Liver (tissue), 9 donors: ENCODE measurements at regions not wholly inside any gene's neighbourhood (a gene's known extent, or its start where the extent isn't known, plus 50 kb on each side); places are given as distances from the start of the nearest gene placed in this dataset. TPM values are rescaled to one million over a fixed set of nuclear protein-coding genes. Genes with fewer than 3 reads are reported as not detected.

Source experiments
- DNase-seq: peaks from one replicate; pipeline ENCODE4 v3.0.0-alpha.2; 2017; ENCODE audit warnings: low spot score
- H3K27ac ChIP-seq, 2 donors: one replicate each; pipeline ENCODE4 v1.7.0; 2013; ENCODE audit warnings: inconsistent platforms in 2 of 2, low read length in 2 of 2, control low read depth in 1 of 2, low read depth in 1 of 2, mild to moderate bottlenecking in 1 of 2
- H3K27me3 ChIP-seq, 4 donors: one replicate each; pipeline versions ENCODE4 v1.6.1 to v1.7.0; 2013; ENCODE audit warnings: low read length in 3 of 4, inconsistent platforms in 1 of 4, mild to moderate bottlenecking in 1 of 4, moderate library complexity in 1 of 4; ENCODE audit not compliant: control insufficient read depth in 4 of 4, insufficient read depth in 4 of 4
- H3K36me3 ChIP-seq, 4 donors: one replicate each; pipeline versions ENCODE4 v1.6.1 to v1.7.0; 2013; ENCODE audit warnings: low read length in 3 of 4, mild to moderate bottlenecking in 3 of 4, low read depth in 1 of 4, moderate library complexity in 1 of 4; ENCODE audit not compliant: control insufficient read depth in 4 of 4, insufficient read depth in 3 of 4
- H3K4me1 ChIP-seq, 4 donors: one replicate each; pipeline versions ENCODE4 v1.6.1 to v1.7.0; 2013; ENCODE audit warnings: low read length in 3 of 4, mild to moderate bottlenecking in 3 of 4, moderate library complexity in 1 of 4; ENCODE audit not compliant: control insufficient read depth in 4 of 4, insufficient read depth in 4 of 4
- H3K4me3 ChIP-seq, 3 donors: one replicate each; pipeline versions ENCODE4 v1.6.1 to v1.7.0; 2013; ENCODE audit warnings: low read length in 3 of 3, control low read depth in 1 of 3, low read depth in 1 of 3, mild to moderate bottlenecking in 1 of 3
- H3K9ac ChIP-seq, 2 donors: one replicate each; pipeline ENCODE4 v1.7.0; 2013; ENCODE audit warnings: low read length in 2 of 2, mild to moderate bottlenecking in 2 of 2, moderate library complexity in 2 of 2, control low read depth in 1 of 2, low read depth in 1 of 2
- H3K9me3 ChIP-seq, 4 donors: one replicate each; pipeline versions ENCODE4 v1.6.1 to v1.7.0; 2013; ENCODE audit warnings: low read length in 3 of 4; ENCODE audit not compliant: control insufficient read depth in 4 of 4
- CTCF ChIP-seq: fragments of 150-350 bp; IDR thresholded peaks from 2 replicates; pipeline ENCODE4 v1.5.1; 2017; ENCODE audit warnings: improper control_type of control experiment, low read depth, low read length; ENCODE audit not compliant: missing input control
- EGR1 ChIP-seq, 2 donors: IDR thresholded peaks; 2 replicates each; pipeline ENCODE4 v1.6.1; 2016 to 2018; ENCODE audit warnings: antibody characterized with exemption in 2 of 2, low read depth in 2 of 2
- FOXA1 ChIP-seq: IDR thresholded peaks from 2 replicates; pipeline ENCODE4 v1.6.1; 2016; ENCODE audit warnings: antibody characterized with exemption
- HNF4A ChIP-seq, 2 donors: conservative IDR thresholded peaks; 2 replicates each; pipeline ENCODE4 v1.6.1; 2016; ENCODE audit warnings: antibody characterized with exemption in 2 of 2, mild to moderate bottlenecking in 2 of 2
- HNF4G ChIP-seq: IDR thresholded peaks from 2 replicates; pipeline ENCODE4 v1.6.1; 2016; ENCODE audit warnings: antibody characterized with exemption
- MAX ChIP-seq: IDR thresholded peaks from 2 replicates; pipeline ENCODE4 v1.6.1; 2016; ENCODE audit warnings: antibody characterized with exemption
- NR2F2 ChIP-seq: IDR thresholded peaks from 2 replicates; pipeline ENCODE4 v1.6.1; 2016; ENCODE audit warnings: antibody characterized with exemption
- RAD21 ChIP-seq, 2 donors: IDR thresholded peaks; 2 replicates each; pipeline ENCODE4 v1.6.1; 2016; ENCODE audit warnings: antibody characterized with exemption in 2 of 2, mild to moderate bottlenecking in 2 of 2
- REST ChIP-seq: IDR thresholded peaks from 2 replicates; pipeline ENCODE4 v1.6.1; 2016; ENCODE audit warnings: antibody characterized with exemption, mild to moderate bottlenecking
- TAF1 ChIP-seq: conservative IDR thresholded peaks from 2 replicates; pipeline ENCODE4 v1.6.1; 2016; ENCODE audit warnings: antibody characterized with exemption, mild to moderate bottlenecking
- ZBTB33 ChIP-seq: IDR thresholded peaks from 2 replicates; pipeline ENCODE4 v1.6.1; 2016; ENCODE audit warnings: antibody characterized with exemption
- WGBS: extraction: QIAGEN DNeasy Blood & Tissue Kit; methylation state at CpG from one replicate; pipeline ENCODE4 v1.1.7; 2013; 5-methylcytosine and 5-hydroxymethylcytosine counted together
- small RNA-seq: library from RNA; depleted of rRNA; stranded (forward); fragments of <200 nt; gene quantifications from one replicate; pipeline ENCODE3, GENCODE V24; 2014
- donor health status: healthy.
- donor health status: healthy.
- donor health status: healthy.
- donor health status: healthy.
- donor health status: healthy.

- Histone ChIP-seq H3K27ac (no peak overlapping the region), H3K9ac (no peak overlapping the region), H3K9me3 (no peaks in the 10 kb centered on the region), H3K4me3 (no peak overlapping the region), H3K36me3 (no peaks in the 10 kb centered on the region), H3K4me1 (no peaks in the 10 kb centered on the region), H3K27me3 (no peaks in the 10 kb centered on the region)
- no peak for DNase-seq
- 85% methylated on average over 3 of the region's 3 CpGs for WGBS
- TF ChIP-seq ZBTB33: no peak
- TF ChIP-seq REST: no peak
- TF ChIP-seq RAD21 (IDR thresholded peaks at IDR 0.05): no peak
- no peak for TF ChIP-seq EGR1 (IDR thresholded peaks at IDR 0.05; ENCODE audit: low read depth in 2 of 2)
- no peak for TF ChIP-seq NR2F2
Observed at GRCh38 chr2:51085420-51086068, 53.6 kb upstream of the NRXN1 start.

GRCh38 chr2:51084750-51085149 is 52.8 kb upstream of the NRXN1 start:
- Histone ChIP-seq H3K9me3 (no peaks in the 10 kb centered on the region), H3K36me3 (no peaks in the 10 kb centered on the region), H3K27me3 (no peaks in the 10 kb centered on the region), H3K9ac (no peak overlapping the region), H3K4me1 (no peaks in the 10 kb centered on the region), H3K4me3 (no peak overlapping the region), H3K27ac (no peak overlapping the region)
- no peak for DNase-seq
- no peak for TF ChIP-seq HNF4A (conservative IDR thresholded peaks at IDR 0.05)
- TF ChIP-seq HNF4G: no peak
- TF ChIP-seq EGR1 (IDR thresholded peaks at IDR 0.05; ENCODE audit: low read depth in 2 of 2): no peak
- no peak for TF ChIP-seq TAF1
- TF ChIP-seq CTCF: no peak
- TF ChIP-seq ZBTB33: no peak
- TF ChIP-seq FOXA1: no peak
- TF ChIP-seq MAX: no peak
- WGBS: 88% methylated on average over 2 of the region's 2 CpGs

Small RNAs in the stretch of these regions (small RNA-seq; reads per million reads assigned to genes)
- not detected for gene AC010967.3
- not detected for gene AC069157.1
- not detected for gene AC097463.2
- not detected for gene CRYGGP
- not detected for gene MIR4431
- not detected for gene RF00019
- not detected for gene RF00424
- gene RNU6-997P: not detected
